Activated CD8-positive, alpha-beta memory T cell treated with anti-CD3 and anti-CD28 coated beads, Interleukin-2, amount 10 ng/mL, durations not matched to agents 7 days and 5 days (primary cell): ENCODE measurements at regions not wholly inside any gene's neighbourhood (a gene's known extent, or its start where the extent isn't known, plus 50 kb on each side); places are given as distances from the start of the nearest gene placed in this dataset.

ENCODE experiments used
- ATAC-seq: fragments of 150-1000 bp; cut with Tn5 transposase; one replicate; pipeline ENCODE4 v1.10.0; 2021; ENCODE audit warnings: moderate library complexity
- CTCF ChIA-PET: fragments of 350-600 bp; sonication (Branson Sonifier 250); formaldehyde crosslinking; loops from one replicate; lab custom pipeline; 2021; ENCODE audit warnings: antibody characterized with exemption; lab: Charles Lee
- DNase-seq: peaks from one replicate; pipeline ENCODE4 v3.0.0-alpha.2; 2020
- H3K27ac Mint-ChIP-seq: one replicate; pipeline ENCODE4 v1.8.0; 2021; ENCODE audit warnings: mild to moderate bottlenecking, mixed read lengths
- H3K27me3 Mint-ChIP-seq: one replicate; pipeline ENCODE4 v1.8.0; 2021; ENCODE audit warnings: mixed read lengths
- H3K36me3 Mint-ChIP-seq: one replicate; pipeline ENCODE4 v1.8.0; 2021; ENCODE audit warnings: mild to moderate bottlenecking, mixed read lengths
- H3K4me1 Mint-ChIP-seq: one replicate; pipeline ENCODE4 v1.8.0; 2021; ENCODE audit warnings: mixed read lengths
- H3K4me3 Mint-ChIP-seq: one replicate; pipeline ENCODE4 v1.8.0; 2021; ENCODE audit warnings: mild to moderate bottlenecking, moderate library complexity, mixed read lengths
- H3K9me3 Mint-ChIP-seq: one replicate; pipeline ENCODE4 v1.8.0; 2022; ENCODE audit warnings: low read depth, mixed read lengths

GRCh38 chr2:76469066-76469465 lies 758.4 kb upstream of the GCFC2 start:
- Mint-ChIP-seq H3K27me3 (no peaks in the 10 kb centered on the region), H3K36me3 (no peaks in the 10 kb centered on the region), H3K4me1 (no peaks in the 10 kb centered on the region), H3K27ac (no peak overlapping the region), H3K9me3 (peaks cover 12% of the 10 kb centered on the region), H3K4me3 (no peak overlapping the region)
- DNase-seq (no peak), ATAC-seq (no peak)
- CTCF ChIA-PET, result no interaction called here

- no peaks in the 10 kb centered on the region for H3K27me3 Mint-ChIP-seq
- no peak overlapping the region for H3K4me3 Mint-ChIP-seq
- CTCF ChIA-PET, result no interaction called here
- no peaks in the 10 kb centered on the region for H3K4me1 Mint-ChIP-seq
- ATAC-seq, result no peak
- no peak for DNase-seq
- no peak overlapping the region for H3K27ac Mint-ChIP-seq
- H3K9me3 Mint-ChIP-seq, result peaks cover 9% of the 10 kb centered on the region
- no peaks in the 10 kb centered on the region for H3K36me3 Mint-ChIP-seq
These were observed 756.6 kb upstream of the GCFC2 start for GRCh38 chr2:76467326-76467725.

GRCh38 chr2:76464310-76464709 lies 753.6 kb upstream of the GCFC2 start:
- DNase-seq, result no peak
- no peaks in the 10 kb centered on the region for H3K4me1 Mint-ChIP-seq

GRCh38 chr2:76461431-76461830 lies 750.7 kb upstream of the GCFC2 start:
- H3K4me3 Mint-ChIP-seq, result no peak overlapping the region
- peaks cover 4% of the 10 kb centered on the region for H3K9me3 Mint-ChIP-seq
- DNase-seq (no peak), ATAC-seq (no peak)
- CTCF ChIA-PET, result no interaction called here
- no peaks in the 10 kb centered on the region for H3K4me1 Mint-ChIP-seq
- no peaks in the 10 kb centered on the region for H3K36me3 Mint-ChIP-seq
- no peaks in the 10 kb centered on the region for H3K27me3 Mint-ChIP-seq
- H3K27ac Mint-ChIP-seq, result no peak overlapping the region

More at GRCh38 chr2:76464310-76464709, 753.6 kb upstream of the GCFC2 start:
- CTCF ChIA-PET, result no interaction called here
- no peaks in the 10 kb centered on the region for H3K27me3 Mint-ChIP-seq
- H3K9me3 Mint-ChIP-seq, result peaks cover 6% of the 10 kb centered on the region
- no peak for ATAC-seq
- no peak overlapping the region for H3K4me3 Mint-ChIP-seq
- no peak overlapping the region for H3K27ac Mint-ChIP-seq
- H3K36me3 Mint-ChIP-seq, result no peaks in the 10 kb centered on the region

GRCh38 chr2:76455910-76456309 lies 745.2 kb upstream of the GCFC2 start:
- CTCF ChIA-PET, result no interaction called here
- ATAC-seq, result no peak
- Mint-ChIP-seq H3K9me3 (peaks cover 4% of the 10 kb centered on the region), H3K4me1 (no peaks in the 10 kb centered on the region), H3K36me3 (no peaks in the 10 kb centered on the region), H3K4me3 (no peak overlapping the region), H3K27ac (no peak overlapping the region), H3K27me3 (no peaks in the 10 kb centered on the region)
- no peak for DNase-seq

- H3K4me3 Mint-ChIP-seq, result no peak overlapping the region
- DNase-seq, result no peak
- H3K27ac Mint-ChIP-seq, result no peak overlapping the region
- CTCF ChIA-PET, result no interaction called here
- H3K27me3 Mint-ChIP-seq, result no peaks in the 10 kb centered on the region
- peaks cover 5% of the 10 kb centered on the region for H3K9me3 Mint-ChIP-seq
- no peaks in the 10 kb centered on the region for H3K4me1 Mint-ChIP-seq
- no peak for ATAC-seq
- H3K36me3 Mint-ChIP-seq, result no peaks in the 10 kb centered on the region
These were observed 739.3 kb upstream of the GCFC2 start for GRCh38 chr2:76450024-76450475.

- Mint-ChIP-seq H3K4me1 (no peaks in the 10 kb centered on the region), H3K27ac (no peak overlapping the region), H3K27me3 (no peaks in the 10 kb centered on the region), H3K4me3 (no peak overlapping the region), H3K36me3 (no peaks in the 10 kb centered on the region), H3K9me3 (peaks cover 11% of the 10 kb centered on the region)
- ATAC-seq (no peak), DNase-seq (no peak)
- CTCF ChIA-PET, result no interaction called here
These were observed 738.2 kb upstream of the GCFC2 start for GRCh38 chr2:76448956-76449355.

GRCh38 chr2:76447294-76447693 lies 736.6 kb upstream of the GCFC2 start:
- CTCF ChIA-PET, result no interaction called here
- ATAC-seq, result no peak
- Mint-ChIP-seq H3K4me1 (no peaks in the 10 kb centered on the region), H3K27me3 (no peaks in the 10 kb centered on the region), H3K36me3 (no peaks in the 10 kb centered on the region), H3K9me3 (peaks cover 11% of the 10 kb centered on the region), H3K27ac (no peak overlapping the region), H3K4me3 (no peak overlapping the region)
- DNase-seq, result no peak

- Mint-ChIP-seq H3K36me3 (no peaks in the 10 kb centered on the region), H3K27ac (no peak overlapping the region), H3K4me1 (no peaks in the 10 kb centered on the region), H3K4me3 (no peak overlapping the region), H3K9me3 (peaks cover 11% of the 10 kb centered on the region), H3K27me3 (no peaks in the 10 kb centered on the region)
- ATAC-seq (no peak), DNase-seq (no peak)
- CTCF ChIA-PET, result no interaction called here
These were observed 736.2 kb upstream of the GCFC2 start for GRCh38 chr2:76446872-76447271.

GRCh38 chr2:76445880-76446279 lies 735.2 kb upstream of the GCFC2 start:
- Mint-ChIP-seq H3K27ac (no peak overlapping the region), H3K4me3 (no peak overlapping the region), H3K36me3 (no peaks in the 10 kb centered on the region), H3K27me3 (no peaks in the 10 kb centered on the region), H3K9me3 (peaks cover 11% of the 10 kb centered on the region), H3K4me1 (no peaks in the 10 kb centered on the region)
- ATAC-seq (no peak), DNase-seq (no peak)
- CTCF ChIA-PET, result interaction anchor here (0.6 kb wide), 1 partner anchor 21 kb away, joined by 3 read pairs; no protein-coding TSS in a partner anchor

GRCh38 chr2:76444732-76445131 lies 734.0 kb upstream of the GCFC2 start:
- no peak overlapping the region for H3K4me3 Mint-ChIP-seq
- DNase-seq (no peak), ATAC-seq (no peak)
- H3K27ac Mint-ChIP-seq, result no peak overlapping the region
- H3K9me3 Mint-ChIP-seq, result peaks cover 11% of the 10 kb centered on the region
- no peaks in the 10 kb centered on the region for H3K27me3 Mint-ChIP-seq
- CTCF ChIA-PET, result no interaction called here
- no peaks in the 10 kb centered on the region for H3K36me3 Mint-ChIP-seq
- no peaks in the 10 kb centered on the region for H3K4me1 Mint-ChIP-seq

- ATAC-seq (no peak), DNase-seq (no peak)
- H3K27me3 Mint-ChIP-seq, result no peaks in the 10 kb centered on the region
These were observed 726.8 kb upstream of the GCFC2 start for GRCh38 chr2:76437564-76437963.

GRCh38 chr2:76429374-76429773 lies 718.7 kb upstream of the GCFC2 start:
- no peak overlapping the region for H3K4me3 Mint-ChIP-seq
- ATAC-seq (no peak), DNase-seq (no peak)
- CTCF ChIA-PET, result no interaction called here
- H3K4me1 Mint-ChIP-seq, result no peaks in the 10 kb centered on the region
- no peak overlapping the region for H3K27ac Mint-ChIP-seq
- H3K9me3 Mint-ChIP-seq, result peaks cover 9% of the 10 kb centered on the region
- H3K27me3 Mint-ChIP-seq, result no peaks in the 10 kb centered on the region
- no peaks in the 10 kb centered on the region for H3K36me3 Mint-ChIP-seq

More at GRCh38 chr2:76437564-76437963, 726.8 kb upstream of the GCFC2 start:
- Mint-ChIP-seq H3K4me3 (no peak overlapping the region), H3K27ac (no peak overlapping the region), H3K36me3 (no peaks in the 10 kb centered on the region), H3K4me1 (no peaks in the 10 kb centered on the region), H3K9me3 (peaks cover 3% of the 10 kb centered on the region)
- CTCF ChIA-PET, result no interaction called here

- Mint-ChIP-seq H3K9me3 (peaks cover 9% of the 10 kb centered on the region), H3K4me3 (no peak overlapping the region), H3K36me3 (no peaks in the 10 kb centered on the region), H3K4me1 (no peaks in the 10 kb centered on the region), H3K27ac (no peak overlapping the region), H3K27me3 (no peaks in the 10 kb centered on the region)
- CTCF ChIA-PET, result no interaction called here
- ATAC-seq, result no peak
- no peak for DNase-seq
These were observed 716.7 kb upstream of the GCFC2 start for GRCh38 chr2:76427452-76427851.

GRCh38 chr2:76415821-76416220 lies 705.1 kb upstream of the GCFC2 start:
- DNase-seq, result no peak
- Mint-ChIP-seq H3K4me3 (no peak overlapping the region), H3K9me3 (peaks cover 14% of the 10 kb centered on the region), H3K36me3 (no peaks in the 10 kb centered on the region), H3K27me3 (no peaks in the 10 kb centered on the region), H3K4me1 (no peaks in the 10 kb centered on the region), H3K27ac (no peak overlapping the region)
- CTCF ChIA-PET, result no interaction called here
- ATAC-seq, result no peak
